OCI-LY1 (cell line): ENCODE measurements at regions not wholly inside any gene's neighbourhood (a gene's known extent, or its start where the extent isn't known, plus 50 kb on each side); places are given as distances from the start of the nearest gene placed in this dataset.

Experiments
- H2AFZ ChIP-seq: fragments of 200-600 bp; sonication (generic), shearing (Covaris generic); 2 replicates; pipeline ENCODE4 v1.6.0; 2014; ENCODE audit warnings: antibody characterized with exemption, mild to moderate bottlenecking, low read length
- H3F3A ChIP-seq: fragments of 200-600 bp; sonication (generic), shearing (Covaris generic); 2 replicates; pipeline ENCODE4 v1.6.0; 2014; ENCODE audit warnings: mild to moderate bottlenecking, antibody characterized with exemption, low read length, moderate library complexity; ENCODE audit not compliant: insufficient read depth
- H3K27ac ChIP-seq: fragments of 200-600 bp; sonication (generic); 2 replicates; pipeline ENCODE4 v1.5.1; 2014; ENCODE audit warnings: low read length, mixed run types, mild to moderate bottlenecking, low read depth; ENCODE audit not compliant: poor library complexity, severe bottlenecking
- H3K27me3 ChIP-seq: fragments of 200-600 bp; sonication (generic); 2 replicates; pipeline ENCODE4 v1.6.0; 2014; ENCODE audit warnings: antibody characterized with exemption, mild to moderate bottlenecking, low read length, moderate library complexity; ENCODE audit not compliant: insufficient read depth
- H3K36me3 ChIP-seq: fragments of 200-600 bp; sonication (generic); 2 replicates; pipeline ENCODE4 v1.6.1; 2014; ENCODE audit warnings: mild to moderate bottlenecking, antibody characterized with exemption, low read length, moderate library complexity, mixed read lengths; ENCODE audit not compliant: insufficient read depth
- H3K4me1 ChIP-seq: fragments of 200-600 bp; sonication (generic); 2 replicates; pipeline ENCODE4 v1.5.1; 2014; ENCODE audit warnings: mild to moderate bottlenecking, low read length, moderate library complexity; ENCODE audit not compliant: insufficient read depth, severe bottlenecking
- H3K4me2 ChIP-seq: fragments of 200-600 bp; sonication (generic), shearing (Covaris generic); 2 replicates; pipeline ENCODE4 v1.6.1; 2014; ENCODE audit warnings: low read length
- H3K4me3 ChIP-seq: fragments of 200-600 bp; sonication (generic); 2 replicates; pipeline ENCODE4 v1.5.1; 2014; ENCODE audit warnings: low read length, low read depth, mild to moderate bottlenecking, mixed read lengths; ENCODE audit not compliant: poor library complexity, severe bottlenecking
- H3K79me2 ChIP-seq: fragments of 200-600 bp; shearing (Covaris generic); 2 replicates; pipeline ENCODE4 v1.6.1; 2016; ENCODE audit warnings: mixed run types, low read length, mixed read lengths; ENCODE audit not compliant: insufficient read depth
- H3K9ac ChIP-seq: fragments of 200-600 bp; sonication (generic), shearing (Covaris generic); 2 replicates; pipeline ENCODE4 v1.6.1; 2014; ENCODE audit warnings: mild to moderate bottlenecking, low read length, mixed read lengths
- H3K9me2 ChIP-seq: fragments of 200-600 bp; sonication (generic), shearing (Covaris generic); 2 replicates; pipeline ENCODE4 v1.6.1; 2014; ENCODE audit warnings: low read depth, mild to moderate bottlenecking, low read length, mixed read lengths
- H3K9me3 ChIP-seq: fragments of 200-600 bp; shearing (Covaris generic); 2 replicates; pipeline ENCODE4 v1.6.1; 2014; ENCODE audit warnings: low read length, mixed read lengths
- H4K20me1 ChIP-seq: fragments of 200-600 bp; sonication (generic), shearing (Covaris generic); 2 replicates; pipeline ENCODE4 v1.6.0; 2016; ENCODE audit warnings: mild to moderate bottlenecking, low read length; ENCODE audit not compliant: insufficient read depth
- EZH2 ChIP-seq: fragments of 200-600 bp; sonication (generic), shearing (Covaris generic); IDR thresholded peaks from 2 replicates; pipeline ENCODE4 v1.8.0; 2017; ENCODE audit warnings: borderline replicate concordance, mixed run types, mild to moderate bottlenecking, antibody characterized with exemption, low read length, moderate library complexity, mixed read lengths
- TF ChIP-seq, protein P1 (sequence below): fragments of 200-600 bp; sonication (generic), shearing (Covaris generic); IDR thresholded peaks from 2 replicates; pipeline ENCODE4 v1.5.1; 2017; ENCODE audit warnings: mild to moderate bottlenecking, antibody characterized with exemption, low read length, moderate library complexity, mixed read lengths

DNA sequence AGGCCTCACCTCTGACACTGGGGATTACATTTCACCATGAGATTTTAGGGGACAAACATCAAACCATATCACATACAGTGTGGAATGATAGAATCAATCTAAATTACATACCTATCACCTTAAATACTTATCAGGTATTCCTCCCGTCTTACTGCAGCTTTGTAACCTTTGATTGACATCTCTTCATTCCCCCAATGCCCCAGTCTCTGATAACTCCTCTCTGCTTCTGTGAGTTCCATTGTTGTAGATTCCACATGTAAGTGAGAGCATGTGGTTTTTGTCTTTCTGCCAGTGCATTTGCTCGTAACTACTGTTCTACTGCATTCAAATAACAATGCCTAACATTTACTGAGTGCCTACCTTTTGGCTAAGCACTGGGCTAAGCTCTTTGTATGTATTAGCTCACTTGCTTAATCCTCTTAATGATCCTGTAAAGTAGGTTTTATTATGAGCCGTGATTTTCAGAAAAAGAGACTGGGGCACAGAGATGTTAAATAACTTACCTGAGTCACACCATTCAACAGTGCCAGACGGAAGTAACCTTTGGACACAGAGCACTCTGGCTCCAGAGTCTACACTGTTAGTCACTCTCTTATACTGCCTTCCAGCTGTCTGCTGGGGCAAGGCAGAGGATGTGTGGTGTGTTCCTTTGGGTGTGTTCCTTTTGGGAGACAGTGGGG lies 63.7 kb upstream of the ESX1 start:
- no peak overlapping the region for H3K27ac ChIP-seq
- H2AFZ ChIP-seq: no peak overlapping the region
- TF ChIP-seq, protein P1, sequence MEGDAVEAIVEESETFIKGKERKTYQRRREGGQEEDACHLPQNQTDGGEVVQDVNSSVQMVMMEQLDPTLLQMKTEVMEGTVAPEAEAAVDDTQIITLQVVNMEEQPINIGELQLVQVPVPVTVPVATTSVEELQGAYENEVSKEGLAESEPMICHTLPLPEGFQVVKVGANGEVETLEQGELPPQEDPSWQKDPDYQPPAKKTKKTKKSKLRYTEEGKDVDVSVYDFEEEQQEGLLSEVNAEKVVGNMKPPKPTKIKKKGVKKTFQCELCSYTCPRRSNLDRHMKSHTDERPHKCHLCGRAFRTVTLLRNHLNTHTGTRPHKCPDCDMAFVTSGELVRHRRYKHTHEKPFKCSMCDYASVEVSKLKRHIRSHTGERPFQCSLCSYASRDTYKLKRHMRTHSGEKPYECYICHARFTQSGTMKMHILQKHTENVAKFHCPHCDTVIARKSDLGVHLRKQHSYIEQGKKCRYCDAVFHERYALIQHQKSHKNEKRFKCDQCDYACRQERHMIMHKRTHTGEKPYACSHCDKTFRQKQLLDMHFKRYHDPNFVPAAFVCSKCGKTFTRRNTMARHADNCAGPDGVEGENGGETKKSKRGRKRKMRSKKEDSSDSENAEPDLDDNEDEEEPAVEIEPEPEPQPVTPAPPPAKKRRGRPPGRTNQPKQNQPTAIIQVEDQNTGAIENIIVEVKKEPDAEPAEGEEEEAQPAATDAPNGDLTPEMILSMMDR: no peak
- no peak for TF ChIP-seq EZH2
- H3K9me3 ChIP-seq: no peaks in the 10 kb centered on the region
- no peaks in the 10 kb centered on the region for H3K36me3 ChIP-seq
- no peak overlapping the region for H3K4me2 ChIP-seq
- H3K4me3 ChIP-seq: no peak overlapping the region
- H3K9ac ChIP-seq: no peak overlapping the region
- no peaks in the 10 kb centered on the region for H3K27me3 ChIP-seq
- no peaks in the 10 kb centered on the region for H3K9me2 ChIP-seq
- no peaks in the 10 kb centered on the region for H3F3A ChIP-seq
- no peaks in the 10 kb centered on the region for H3K79me2 ChIP-seq
- H3K4me1 ChIP-seq: no peaks in the 10 kb centered on the region
- no peaks in the 10 kb centered on the region for H4K20me1 ChIP-seq

DNA sequence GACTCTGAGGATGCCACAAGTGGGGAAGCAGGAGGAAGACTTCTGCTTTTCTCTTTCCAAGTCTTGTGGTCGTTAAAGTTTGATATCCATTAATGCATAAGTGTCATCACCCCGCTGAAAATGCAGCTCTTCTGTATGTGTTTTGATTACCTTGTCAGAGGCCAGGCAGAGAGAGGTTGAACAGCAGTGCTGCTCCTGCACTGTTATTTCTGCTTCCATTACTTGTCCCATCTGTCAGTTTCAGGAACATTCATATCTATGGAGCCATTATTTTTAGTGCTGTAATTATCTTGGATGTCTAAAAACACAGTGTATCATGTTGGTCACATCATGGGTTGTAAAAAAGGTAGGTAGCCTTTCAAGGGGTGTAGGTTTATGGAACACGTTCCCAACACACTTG lies 62.0 kb upstream of the ESX1 start:
- no peak overlapping the region for H3K9ac ChIP-seq
- H3K9me3 ChIP-seq: no peaks in the 10 kb centered on the region
- no peak overlapping the region for H3K27ac ChIP-seq
- no peaks in the 10 kb centered on the region for H3K9me2 ChIP-seq
- no peaks in the 10 kb centered on the region for H3K36me3 ChIP-seq
- H4K20me1 ChIP-seq: no peaks in the 10 kb centered on the region
- TF ChIP-seq, protein P1: no peak
- no peak for TF ChIP-seq EZH2
- no peaks in the 10 kb centered on the region for H3K27me3 ChIP-seq
- no peak overlapping the region for H2AFZ ChIP-seq
- no peak overlapping the region for H3K4me2 ChIP-seq
- no peak overlapping the region for H3K4me3 ChIP-seq
- H3K4me1 ChIP-seq: no peaks in the 10 kb centered on the region
- no peaks in the 10 kb centered on the region for H3K79me2 ChIP-seq
- no peaks in the 10 kb centered on the region for H3F3A ChIP-seq

DNA sequence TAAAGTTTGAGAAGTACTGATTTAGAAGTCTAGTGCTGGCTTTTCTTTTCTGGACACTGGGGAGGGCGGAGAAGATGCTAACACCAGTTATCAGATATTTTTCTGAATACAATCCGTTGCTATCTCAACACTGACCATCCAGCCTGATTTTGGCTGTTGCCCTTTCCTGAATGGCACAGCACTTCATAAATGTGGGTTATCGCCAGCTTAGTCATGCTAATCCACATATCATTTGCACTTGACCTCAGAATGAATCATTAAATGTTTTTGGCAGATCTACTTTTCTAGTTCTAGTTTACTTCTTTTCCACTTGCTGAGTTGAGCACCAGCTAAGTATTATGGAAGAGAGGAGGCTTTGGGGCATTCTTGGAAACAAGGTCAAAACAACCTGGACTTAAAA lies 60.8 kb upstream of the ESX1 start:
- TF ChIP-seq EZH2: no peak
- TF ChIP-seq, protein P1: no peak
- Histone ChIP-seq H3F3A (no peaks in the 10 kb centered on the region), H2AFZ (no peak overlapping the region), H3K4me1 (no peaks in the 10 kb centered on the region), H3K9ac (no peak overlapping the region), H3K4me2 (no peak overlapping the region), H3K27me3 (no peaks in the 10 kb centered on the region), H4K20me1 (no peaks in the 10 kb centered on the region), H3K9me3 (no peaks in the 10 kb centered on the region), H3K9me2 (no peaks in the 10 kb centered on the region), H3K79me2 (no peaks in the 10 kb centered on the region), H3K4me3 (no peak overlapping the region), H3K36me3 (no peaks in the 10 kb centered on the region), H3K27ac (no peak overlapping the region)
